ENCODE measurements at regions not wholly inside any gene's neighbourhood (a gene's known extent, or its start where the extent isn't known, plus 50 kb on each side); places are given as distances from the start of the nearest gene placed in this dataset.

DNA sequence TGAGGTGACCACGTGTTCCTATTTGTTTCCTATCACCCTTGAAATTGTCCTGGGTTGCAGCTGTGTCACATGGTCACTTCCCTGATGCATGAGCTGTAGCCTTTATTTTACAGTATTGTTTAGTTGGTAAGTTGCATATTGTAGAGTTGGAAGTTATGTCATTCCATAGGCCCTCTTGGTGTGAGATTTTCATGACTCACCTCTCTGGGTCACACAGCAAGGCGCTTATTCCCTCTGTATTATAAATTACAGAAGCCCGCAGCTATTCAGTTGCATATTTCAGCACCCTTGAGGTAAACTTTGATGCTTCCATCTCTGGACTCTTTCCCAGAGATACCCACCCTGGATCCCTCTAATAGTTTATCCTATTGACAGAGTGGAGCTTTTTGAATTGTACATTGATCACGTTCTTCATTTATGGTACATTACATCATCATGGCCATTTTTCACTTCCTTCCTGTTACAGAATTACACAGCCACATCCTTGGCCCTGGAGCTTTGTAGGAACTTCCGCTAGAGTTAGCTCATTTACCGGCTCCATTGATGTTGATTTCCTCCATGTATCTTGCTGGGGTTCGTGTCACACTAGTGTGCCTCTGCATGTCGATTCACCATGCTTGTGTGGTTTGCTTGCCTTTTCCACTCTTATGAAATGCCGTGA is 543.1 kb upstream of the RGMA start:
- H3K14ac ChIP-seq (ENCODE audit: insufficient read length) = no peak overlapping the region
- no peaks in the 10 kb centered on the region for H3K27me3 ChIP-seq (replicated peaks in 1 of 4; ENCODE audit: control insufficient read depth in 3 of 4, extremely low read depth in 1 of 4, insufficient read depth in 3 of 4, low read length in 3 of 4)
- TF ChIP-seq TAF7 (optimal IDR thresholded peaks at IDR 0.05; ENCODE audit: borderline replicate concordance, low read depth, low read length) = no peak
- TF ChIP-seq HDAC6 (IDR thresholded peaks at IDR 0.05; ENCODE audit: low read depth, low read length) = no peak
- no peak for TF ChIP-seq GTF2F1 (IDR thresholded peaks at IDR 0.05; ENCODE audit: borderline replicate concordance, low read depth, low read length)
- TF ChIP-seq ASH2L (IDR thresholded peaks at IDR 0.05; ENCODE audit: low read length) = no peak
- no peak for TF ChIP-seq CHD2 (IDR thresholded peaks at IDR 0.05; ENCODE audit: low read length)
- TF ChIP-seq RAD21 (IDR thresholded peaks at IDR 0.05 in 1 of 2, conservative IDR thresholded peaks at IDR 0.05 in 1 of 2; ENCODE audit: low read depth in 2 of 2, low read length in 2 of 2) = no peak
- TF ChIP-seq CBX5 (IDR thresholded peaks at IDR 0.05; ENCODE audit: low read depth, low read length) = no peak
- no peak for TF ChIP-seq CREB1 (IDR thresholded peaks at IDR 0.05)
- TF ChIP-seq RXRA (IDR thresholded peaks at IDR 0.05; ENCODE audit: insufficient read depth, low read depth, low read length) = no peak
- TF ChIP-seq, protein P1, sequence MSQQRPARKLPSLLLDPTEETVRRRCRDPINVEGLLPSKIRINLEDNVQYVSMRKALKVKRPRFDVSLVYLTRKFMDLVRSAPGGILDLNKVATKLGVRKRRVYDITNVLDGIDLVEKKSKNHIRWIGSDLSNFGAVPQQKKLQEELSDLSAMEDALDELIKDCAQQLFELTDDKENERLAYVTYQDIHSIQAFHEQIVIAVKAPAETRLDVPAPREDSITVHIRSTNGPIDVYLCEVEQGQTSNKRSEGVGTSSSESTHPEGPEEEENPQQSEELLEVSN (IDR thresholded peaks at IDR 0.05) = no peak
- no peak for TF ChIP-seq SIRT6 (IDR thresholded peaks at IDR 0.05; ENCODE audit: low read length)
- TF ChIP-seq, protein P2, sequence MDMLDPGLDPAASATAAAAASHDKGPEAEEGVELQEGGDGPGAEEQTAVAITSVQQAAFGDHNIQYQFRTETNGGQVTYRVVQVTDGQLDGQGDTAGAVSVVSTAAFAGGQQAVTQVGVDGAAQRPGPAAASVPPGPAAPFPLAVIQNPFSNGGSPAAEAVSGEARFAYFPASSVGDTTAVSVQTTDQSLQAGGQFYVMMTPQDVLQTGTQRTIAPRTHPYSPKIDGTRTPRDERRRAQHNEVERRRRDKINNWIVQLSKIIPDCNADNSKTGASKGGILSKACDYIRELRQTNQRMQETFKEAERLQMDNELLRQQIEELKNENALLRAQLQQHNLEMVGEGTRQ (IDR thresholded peaks at IDR 0.05; ENCODE audit: low read length) = no peak
- FAIRE-seq (no peak), DNase-seq (ENCODE audit: low read depth in 1 of 2, low spot score in 2 of 2) (no peak)
- no peak overlapping the region for H2BK15ac ChIP-seq (ENCODE audit: low read length)
- ChIA-PET POLR2A (ENCODE audit: partially characterized antibody) (no interaction called here), CTCF (ENCODE audit: partially characterized antibody) (interaction anchor here (1.3 to 2.0 kb wide), 2 partner anchors 9 to 488 kb away, joined by 4 to 5 read pairs; no protein-coding TSS in a partner anchor)
- H3K9me3 ChIP-seq (ENCODE audit: insufficient read depth in 2 of 2, low read depth in 1 of 2, low read length in 1 of 2) = no peaks in the 10 kb centered on the region
- H3K79me2 ChIP-seq (ENCODE audit: control insufficient read depth in 1 of 2, insufficient read depth in 2 of 2, low read length in 2 of 2) = no peaks in the 10 kb centered on the region
- H3K4me1 ChIP-seq (replicated peaks in 1 of 4; ENCODE audit: control insufficient read depth in 3 of 4, insufficient read depth in 4 of 4, low read length in 3 of 4) = no peaks in the 10 kb centered on the region
- H2BK5ac ChIP-seq (ENCODE audit: low read depth, low read length) = no peak overlapping the region
- 93% methylated on average over 9 of the region's 9 CpGs; no CpG with 5 or more reads in 1 of the 2 experiments for WGBS, 2 experiments (ENCODE audit: extremely low coverage in 1 of 2, insufficient coverage in 1 of 2, insufficient read length in 1 of 2, insufficient replicate concordance in 2 of 2, low coverage in 1 of 2, low lambda C conversion rate in 2 of 2, missing lambda C conversion rate in 1 of 2)
- no peak overlapping the region for H3K23ac ChIP-seq (ENCODE audit: insufficient read length)
- H3K56ac ChIP-seq (replicated peaks; ENCODE audit: insufficient read length, low read depth, low read length) = no peak overlapping the region
- no peaks in the 10 kb centered on the region for H4K20me1 ChIP-seq (replicated peaks in 1 of 2; ENCODE audit: control insufficient read depth in 1 of 2, insufficient read depth in 2 of 2, low read length in 2 of 2)
- no peak overlapping the region; the same call in 1 of the 2 replicates for H2BK20ac ChIP-seq (ENCODE audit: low read length)
- no peaks in the 10 kb centered on the region for H3K36me3 ChIP-seq (ENCODE audit: control insufficient read depth in 2 of 4, insufficient read depth in 4 of 4, low read length in 3 of 4)
- H3K27ac ChIP-seq (ENCODE audit: low read depth, low read length) = no peak overlapping the region
- H3K4ac ChIP-seq (replicated peaks; ENCODE audit: insufficient read length, low read depth, low read length) = no peak overlapping the region
- no peaks in the 10 kb centered on the region for H3K79me1 ChIP-seq (ENCODE audit: low read depth, low read length)
- no peaks in the 10 kb centered on the region for H3K23me2 ChIP-seq (ENCODE audit: low read depth, low read length)
- H3K18ac ChIP-seq (ENCODE audit: extremely low read depth, low read length) = no peak overlapping the region
- no peak overlapping the region for H4K91ac ChIP-seq (replicated peaks; ENCODE audit: insufficient read length, low read length)
- H4K8ac ChIP-seq (ENCODE audit: extremely low read depth, insufficient read depth, low read length) = no peak overlapping the region
- no peak overlapping the region for H4K5ac ChIP-seq (ENCODE audit: insufficient read length, low read depth, low read length)
- H2BK120ac ChIP-seq (replicated peaks; ENCODE audit: low read depth, low read length) = no peak overlapping the region
- no peak overlapping the region for H2AK5ac ChIP-seq (ENCODE audit: low read depth, low read length)
- H3K4me2 ChIP-seq (ENCODE audit: insufficient read depth in 1 of 2, low read depth in 2 of 2, low read length in 2 of 2) = no peak overlapping the region
- no peak overlapping the region for H2BK12ac ChIP-seq (ENCODE audit: low read depth, low read length)
- H3K4me3 ChIP-seq (ENCODE audit: extremely low read depth in 1 of 4, insufficient read depth in 2 of 4, low read depth in 3 of 4, low read length in 4 of 4) = no peak overlapping the region
- H3K9ac ChIP-seq (replicated peaks in 1 of 4; ENCODE audit: extremely low read depth in 1 of 4, low read depth in 3 of 4, low read length in 3 of 4) = no peak overlapping the region
- H2AFZ ChIP-seq (ENCODE audit: low read length) = no peak overlapping the region

All from H1 (cell line).